ENCODE measurements at regions not wholly inside any gene's neighbourhood (a gene's known extent, or its start where the extent isn't known, plus 50 kb on each side); places are given as distances from the start of the nearest gene placed in this dataset.
"Not testable (repeated sequence)": the region's sequence is repeated elsewhere in the genome, so short reads cannot be mapped to it uniquely, and the experiment has no call there.

DNA sequence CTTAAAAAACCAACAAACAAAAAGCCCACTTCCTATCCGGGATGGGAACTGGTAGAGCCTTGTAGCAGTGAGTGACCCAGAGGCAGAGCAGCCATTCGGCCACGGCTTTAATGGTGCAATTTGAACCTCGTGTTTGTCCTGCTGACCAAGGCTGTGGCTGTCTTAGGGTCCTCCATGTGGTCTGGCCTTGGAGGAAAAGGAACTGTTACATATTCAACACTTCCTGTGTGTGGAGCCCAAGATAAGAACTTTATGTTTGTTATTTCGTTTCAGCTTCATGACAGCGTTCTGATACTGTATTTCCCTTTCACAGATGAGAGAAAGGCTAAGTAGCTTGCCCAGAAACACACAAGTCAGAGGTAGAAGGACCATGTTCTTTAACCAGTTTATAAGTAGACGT, 269.8 kb downstream of the SV2B start:
- H3K4me2 ChIP-seq (ENCODE audit: insufficient read depth, low read length), result no peak overlapping the region; the same call in 1 of the 2 replicates
- H2AFZ ChIP-seq (ENCODE audit: low read depth, low read length), result no peak overlapping the region; the same call in 1 of the 2 replicates
- in situ Hi-C loops (cut with MboI) (no loop called here), intact Hi-C loops (cut with micrococcal nuclease) (no loop called here)
- no peaks in the 10 kb centered on the region for H4K20me1 ChIP-seq (replicated peaks; ENCODE audit: control insufficient read depth, insufficient read depth, low read length)
- H3K36me3 ChIP-seq (ENCODE audit: control insufficient read depth, insufficient read depth, low read length), result no peaks in the 10 kb centered on the region
- TF ChIP-seq CBFA2T3 (IDR thresholded peaks at IDR 0.05) (0 out of 2 replicates have a peak, but pooled peaks have one; percentile 7), TCF15 (CRISPR knock-in tag; IDR thresholded peaks at IDR 0.05) (no peak), TCF7L2 (IDR thresholded peaks at IDR 0.05; ENCODE audit: low read depth, low read length) (no peak), L3MBTL2 (IDR thresholded peaks at IDR 0.05) (peak; percentile 73)
- TF ChIP-seq, protein P1, sequence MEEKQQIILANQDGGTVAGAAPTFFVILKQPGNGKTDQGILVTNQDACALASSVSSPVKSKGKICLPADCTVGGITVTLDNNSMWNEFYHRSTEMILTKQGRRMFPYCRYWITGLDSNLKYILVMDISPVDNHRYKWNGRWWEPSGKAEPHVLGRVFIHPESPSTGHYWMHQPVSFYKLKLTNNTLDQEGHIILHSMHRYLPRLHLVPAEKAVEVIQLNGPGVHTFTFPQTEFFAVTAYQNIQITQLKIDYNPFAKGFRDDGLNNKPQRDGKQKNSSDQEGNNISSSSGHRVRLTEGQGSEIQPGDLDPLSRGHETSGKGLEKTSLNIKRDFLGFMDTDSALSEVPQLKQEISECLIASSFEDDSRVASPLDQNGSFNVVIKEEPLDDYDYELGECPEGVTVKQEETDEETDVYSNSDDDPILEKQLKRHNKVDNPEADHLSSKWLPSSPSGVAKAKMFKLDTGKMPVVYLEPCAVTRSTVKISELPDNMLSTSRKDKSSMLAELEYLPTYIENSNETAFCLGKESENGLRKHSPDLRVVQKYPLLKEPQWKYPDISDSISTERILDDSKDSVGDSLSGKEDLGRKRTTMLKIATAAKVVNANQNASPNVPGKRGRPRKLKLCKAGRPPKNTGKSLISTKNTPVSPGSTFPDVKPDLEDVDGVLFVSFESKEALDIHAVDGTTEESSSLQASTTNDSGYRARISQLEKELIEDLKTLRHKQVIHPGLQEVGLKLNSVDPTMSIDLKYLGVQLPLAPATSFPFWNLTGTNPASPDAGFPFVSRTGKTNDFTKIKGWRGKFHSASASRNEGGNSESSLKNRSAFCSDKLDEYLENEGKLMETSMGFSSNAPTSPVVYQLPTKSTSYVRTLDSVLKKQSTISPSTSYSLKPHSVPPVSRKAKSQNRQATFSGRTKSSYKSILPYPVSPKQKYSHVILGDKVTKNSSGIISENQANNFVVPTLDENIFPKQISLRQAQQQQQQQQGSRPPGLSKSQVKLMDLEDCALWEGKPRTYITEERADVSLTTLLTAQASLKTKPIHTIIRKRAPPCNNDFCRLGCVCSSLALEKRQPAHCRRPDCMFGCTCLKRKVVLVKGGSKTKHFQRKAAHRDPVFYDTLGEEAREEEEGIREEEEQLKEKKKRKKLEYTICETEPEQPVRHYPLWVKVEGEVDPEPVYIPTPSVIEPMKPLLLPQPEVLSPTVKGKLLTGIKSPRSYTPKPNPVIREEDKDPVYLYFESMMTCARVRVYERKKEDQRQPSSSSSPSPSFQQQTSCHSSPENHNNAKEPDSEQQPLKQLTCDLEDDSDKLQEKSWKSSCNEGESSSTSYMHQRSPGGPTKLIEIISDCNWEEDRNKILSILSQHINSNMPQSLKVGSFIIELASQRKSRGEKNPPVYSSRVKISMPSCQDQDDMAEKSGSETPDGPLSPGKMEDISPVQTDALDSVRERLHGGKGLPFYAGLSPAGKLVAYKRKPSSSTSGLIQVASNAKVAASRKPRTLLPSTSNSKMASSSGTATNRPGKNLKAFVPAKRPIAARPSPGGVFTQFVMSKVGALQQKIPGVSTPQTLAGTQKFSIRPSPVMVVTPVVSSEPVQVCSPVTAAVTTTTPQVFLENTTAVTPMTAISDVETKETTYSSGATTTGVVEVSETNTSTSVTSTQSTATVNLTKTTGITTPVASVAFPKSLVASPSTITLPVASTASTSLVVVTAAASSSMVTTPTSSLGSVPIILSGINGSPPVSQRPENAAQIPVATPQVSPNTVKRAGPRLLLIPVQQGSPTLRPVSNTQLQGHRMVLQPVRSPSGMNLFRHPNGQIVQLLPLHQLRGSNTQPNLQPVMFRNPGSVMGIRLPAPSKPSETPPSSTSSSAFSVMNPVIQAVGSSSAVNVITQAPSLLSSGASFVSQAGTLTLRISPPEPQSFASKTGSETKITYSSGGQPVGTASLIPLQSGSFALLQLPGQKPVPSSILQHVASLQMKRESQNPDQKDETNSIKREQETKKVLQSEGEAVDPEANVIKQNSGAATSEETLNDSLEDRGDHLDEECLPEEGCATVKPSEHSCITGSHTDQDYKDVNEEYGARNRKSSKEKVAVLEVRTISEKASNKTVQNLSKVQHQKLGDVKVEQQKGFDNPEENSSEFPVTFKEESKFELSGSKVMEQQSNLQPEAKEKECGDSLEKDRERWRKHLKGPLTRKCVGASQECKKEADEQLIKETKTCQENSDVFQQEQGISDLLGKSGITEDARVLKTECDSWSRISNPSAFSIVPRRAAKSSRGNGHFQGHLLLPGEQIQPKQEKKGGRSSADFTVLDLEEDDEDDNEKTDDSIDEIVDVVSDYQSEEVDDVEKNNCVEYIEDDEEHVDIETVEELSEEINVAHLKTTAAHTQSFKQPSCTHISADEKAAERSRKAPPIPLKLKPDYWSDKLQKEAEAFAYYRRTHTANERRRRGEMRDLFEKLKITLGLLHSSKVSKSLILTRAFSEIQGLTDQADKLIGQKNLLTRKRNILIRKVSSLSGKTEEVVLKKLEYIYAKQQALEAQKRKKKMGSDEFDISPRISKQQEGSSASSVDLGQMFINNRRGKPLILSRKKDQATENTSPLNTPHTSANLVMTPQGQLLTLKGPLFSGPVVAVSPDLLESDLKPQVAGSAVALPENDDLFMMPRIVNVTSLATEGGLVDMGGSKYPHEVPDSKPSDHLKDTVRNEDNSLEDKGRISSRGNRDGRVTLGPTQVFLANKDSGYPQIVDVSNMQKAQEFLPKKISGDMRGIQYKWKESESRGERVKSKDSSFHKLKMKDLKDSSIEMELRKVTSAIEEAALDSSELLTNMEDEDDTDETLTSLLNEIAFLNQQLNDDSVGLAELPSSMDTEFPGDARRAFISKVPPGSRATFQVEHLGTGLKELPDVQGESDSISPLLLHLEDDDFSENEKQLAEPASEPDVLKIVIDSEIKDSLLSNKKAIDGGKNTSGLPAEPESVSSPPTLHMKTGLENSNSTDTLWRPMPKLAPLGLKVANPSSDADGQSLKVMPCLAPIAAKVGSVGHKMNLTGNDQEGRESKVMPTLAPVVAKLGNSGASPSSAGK (IDR thresholded peaks at IDR 0.05), result peak; percentile 53
- WGBS (ENCODE audit: insufficient coverage, low coverage, missing lambda C conversion rate), result 1% methylated on average over 7 of the region's 7 CpGs
- ChIA-PET POLR2A (interaction anchor here (0.7 kb wide), 1 partner anchor 302 kb away, joined by 3 read pairs; no protein-coding TSS in a partner anchor), CTCF (ENCODE audit: low intra/inter-chr PET ratio) (no interaction called here)
- no peaks in the 10 kb centered on the region for H3K9me1 ChIP-seq (ENCODE audit: control insufficient read depth, insufficient read depth, low read length)
- DNase-seq (ENCODE audit: extremely low read depth in 1 of 4, low spot score in 3 of 4), result no peak
- no peaks in the 10 kb centered on the region for H3K4me1 ChIP-seq (replicated peaks in 1 of 2; ENCODE audit: control insufficient read depth in 2 of 2, insufficient read depth in 2 of 2, low read length in 2 of 2)
- no peak overlapping the region for H3K27ac ChIP-seq (ENCODE audit: extremely low read depth, low read depth, low read length)
- ATAC-seq, result peak; percentile 28; the same call in 1 of the 3 replicates
- H3K79me2 ChIP-seq (ENCODE audit: control insufficient read depth, insufficient read depth, low read length), result no peaks in the 10 kb centered on the region
- H3K9me3 ChIP-seq (replicated peaks; ENCODE audit: control insufficient read depth, insufficient read depth, low read depth, low read length), result no peaks in the 10 kb centered on the region
- no peak overlapping the region for H3K9ac ChIP-seq (ENCODE audit: insufficient read depth in 1 of 2, low read depth in 2 of 2, low read length in 2 of 2)
- no peak overlapping the region for H3K4me3 ChIP-seq
- no TSS peak for BruUV-seq (replicated peaks)
- FAIRE-seq, result no peak
- peaks cover 0 to 12% of the 10 kb centered on the region in 2 experiments; a peak in 1 of 5 replicates for H3K27me3 ChIP-seq (ENCODE audit: control insufficient read depth in 2 of 2, insufficient read depth in 2 of 2, low read length in 2 of 2)

- peaks cover 0 to 13% of the 10 kb centered on the region in 2 experiments; a peak in 2 of 5 replicates for H3K27me3 ChIP-seq (ENCODE audit: control insufficient read depth in 2 of 2, insufficient read depth in 2 of 2, low read length in 2 of 2)
- POLR2A ChIA-PET; H3K4me3 ChIP-seq; H3K27ac ChIP-seq (ENCODE audit: extremely low read depth, low read depth, low read length); CTCF ChIA-PET (ENCODE audit: low intra/inter-chr PET ratio); H4K20me1 ChIP-seq (replicated peaks; ENCODE audit: control insufficient read depth, insufficient read depth, low read length); H3K36me3 ChIP-seq (ENCODE audit: control insufficient read depth, insufficient read depth, low read length); H3K9me3 ChIP-seq (replicated peaks; ENCODE audit: control insufficient read depth, insufficient read depth, low read depth, low read length); H3K4me1 ChIP-seq (replicated peaks in 1 of 2; ENCODE audit: control insufficient read depth in 2 of 2, insufficient read depth in 2 of 2, low read length in 2 of 2); H3K79me2 ChIP-seq (ENCODE audit: control insufficient read depth, insufficient read depth, low read length); H2AFZ ChIP-seq (ENCODE audit: low read depth, low read length); ATAC-seq; H3K9ac ChIP-seq (ENCODE audit: insufficient read depth in 1 of 2, low read depth in 2 of 2, low read length in 2 of 2); H3K9me1 ChIP-seq (ENCODE audit: control insufficient read depth, insufficient read depth, low read length); DNase-seq (ENCODE audit: extremely low read depth in 1 of 4, low spot score in 3 of 4); FAIRE-seq; intact Hi-C loops (cut with micrococcal nuclease); H3K4me2 ChIP-seq (ENCODE audit: insufficient read depth, low read length); in situ Hi-C loops (cut with MboI); BruUV-seq (replicated peaks): not testable (repeated sequence)
- 2% methylated on average over 3 of the region's 3 CpGs for WGBS (ENCODE audit: insufficient coverage, low coverage, missing lambda C conversion rate)
Measured at GRCh38 chr15:91371345-91371744, 271.3 kb downstream of the SV2B start.
